Activated CD4-positive, alpha-beta memory T cell treated with anti-CD3 and anti-CD28 coated beads, Interleukin-2, amount 10 ng/mL, durations not matched to agents 7 days and 5 days (primary cell): ENCODE measurements at regions not wholly inside any gene's neighbourhood (a gene's known extent, or its start where the extent isn't known, plus 50 kb on each side); places are given as distances from the start of the nearest gene placed in this dataset.

ENCODE experiments used
- CTCF ChIA-PET: fragments of 350-600 bp; sonication (Branson Sonifier 250); formaldehyde crosslinking; loops from one replicate; lab custom pipeline; 2021; ENCODE audit warnings: antibody characterized with exemption, inconsistent platforms; lab: Charles Lee
- POLR2A ChIA-PET: fragments of 350-600 bp; sonication (Branson Sonifier 250); formaldehyde crosslinking; loops from one replicate; lab custom pipeline; 2021; ENCODE audit warnings: antibody characterized with exemption; lab: Charles Lee
- DNase-seq: peaks from one replicate; pipeline ENCODE4 v3.0.0-alpha.2; 2020
- H3K27ac Mint-ChIP-seq: one replicate; pipeline ENCODE4 v1.8.0; 2021; ENCODE audit warnings: mild to moderate bottlenecking, mixed read lengths
- H3K27me3 Mint-ChIP-seq: one replicate; pipeline ENCODE4 v1.8.0; 2021; ENCODE audit warnings: mixed read lengths
- H3K36me3 Mint-ChIP-seq: one replicate; pipeline ENCODE4 v1.8.0; 2021; ENCODE audit warnings: low read depth, mixed read lengths
- H3K4me1 Mint-ChIP-seq: one replicate; pipeline ENCODE4 v1.8.0; 2021; ENCODE audit warnings: mixed read lengths
- H3K4me3 Mint-ChIP-seq: one replicate; pipeline ENCODE4 v1.8.0; 2021; ENCODE audit warnings: mild to moderate bottlenecking, mixed read lengths
- H3K9me3 Mint-ChIP-seq: one replicate; pipeline ENCODE4 v1.8.0; 2021; ENCODE audit warnings: mixed read lengths

GRCh38 chr16:80161799-80162739, 378.7 kb upstream of the DYNLRB2 start:
- no peak for DNase-seq
- Mint-ChIP-seq H3K27ac (no peak overlapping the region), H3K4me1 (no peaks in the 10 kb centered on the region), H3K27me3 (peaks cover 8% of the 10 kb centered on the region), H3K9me3 (no peaks in the 10 kb centered on the region), H3K4me3 (no peak overlapping the region), H3K36me3 (no peaks in the 10 kb centered on the region)
- CTCF ChIA-PET: no interaction called here
- POLR2A ChIA-PET: no interaction called here

- Mint-ChIP-seq H3K36me3 (no peaks in the 10 kb centered on the region), H3K27ac (no peak overlapping the region), H3K27me3 (peaks cover 4% of the 10 kb centered on the region), H3K9me3 (no peaks in the 10 kb centered on the region), H3K4me3 (no peak overlapping the region), H3K4me1 (no peaks in the 10 kb centered on the region)
- ChIA-PET CTCF (no interaction called here), POLR2A (no interaction called here)
- DNase-seq: no peak
Observed at GRCh38 chr16:80158766-80159165, 382.0 kb upstream of the DYNLRB2 start.

GRCh38 chr16:80151722-80152111, 389.1 kb upstream of the DYNLRB2 start:
- Mint-ChIP-seq H3K9me3 (no peaks in the 10 kb centered on the region), H3K4me3 (no peak overlapping the region), H3K27me3 (peaks cover 14% of the 10 kb centered on the region), H3K4me1 (no peaks in the 10 kb centered on the region), H3K27ac (no peak overlapping the region), H3K36me3 (no peaks in the 10 kb centered on the region)
- ChIA-PET POLR2A (no interaction called here), CTCF (no interaction called here)
- DNase-seq: no peak

- DNase-seq: no peak
- ChIA-PET CTCF (no interaction called here), POLR2A (no interaction called here)
- Mint-ChIP-seq H3K27me3 (peaks cover 14% of the 10 kb centered on the region), H3K27ac (no peak overlapping the region), H3K4me1 (no peaks in the 10 kb centered on the region), H3K36me3 (no peaks in the 10 kb centered on the region), H3K9me3 (no peaks in the 10 kb centered on the region), H3K4me3 (no peak overlapping the region)
Observed at GRCh38 chr16:80150978-80151721, 389.6 kb upstream of the DYNLRB2 start.

- Mint-ChIP-seq H3K36me3 (no peaks in the 10 kb centered on the region), H3K9me3 (no peaks in the 10 kb centered on the region), H3K27ac (no peak overlapping the region), H3K4me1 (no peaks in the 10 kb centered on the region), H3K27me3 (peaks cover 14% of the 10 kb centered on the region), H3K4me3 (no peak overlapping the region)
- DNase-seq: no peak
- ChIA-PET POLR2A (no interaction called here), CTCF (no interaction called here)
Observed at GRCh38 chr16:80148826-80149225, 392.0 kb upstream of the DYNLRB2 start.

- POLR2A ChIA-PET: no interaction called here
- no peak for DNase-seq
- Mint-ChIP-seq H3K36me3 (no peaks in the 10 kb centered on the region), H3K9me3 (peaks cover 2% of the 10 kb centered on the region), H3K4me3 (no peak overlapping the region), H3K27me3 (peaks cover 10% of the 10 kb centered on the region), H3K27ac (no peak overlapping the region), H3K4me1 (no peaks in the 10 kb centered on the region)
- CTCF ChIA-PET: no interaction called here
Observed at GRCh38 chr16:80147026-80147655, 393.7 kb upstream of the DYNLRB2 start.

- no peak for DNase-seq
- H3K27ac Mint-ChIP-seq: no peak overlapping the region
- H3K27me3 Mint-ChIP-seq: peaks cover 4% of the 10 kb centered on the region
- H3K4me1 Mint-ChIP-seq: no peaks in the 10 kb centered on the region
- ChIA-PET CTCF (no interaction called here), POLR2A (no interaction called here)
- H3K4me3 Mint-ChIP-seq: no peak overlapping the region
- peaks cover 4% of the 10 kb centered on the region for H3K9me3 Mint-ChIP-seq
- no peaks in the 10 kb centered on the region for H3K36me3 Mint-ChIP-seq
Observed at GRCh38 chr16:80144191-80144590, 396.6 kb upstream of the DYNLRB2 start.

- Mint-ChIP-seq H3K9me3 (peaks cover 4% of the 10 kb centered on the region), H3K4me1 (no peaks in the 10 kb centered on the region), H3K4me3 (no peak overlapping the region), H3K27ac (no peak overlapping the region), H3K27me3 (peaks cover 4% of the 10 kb centered on the region), H3K36me3 (no peaks in the 10 kb centered on the region)
- ChIA-PET POLR2A (no interaction called here), CTCF (no interaction called here)
- no peak for DNase-seq
Observed at GRCh38 chr16:80142940-80143339, 397.9 kb upstream of the DYNLRB2 start.

GRCh38 chr16:80142281-80142680, 398.5 kb upstream of the DYNLRB2 start:
- H3K9me3 Mint-ChIP-seq: peaks cover 7% of the 10 kb centered on the region
- ChIA-PET POLR2A (no interaction called here), CTCF (no interaction called here)
- no peak overlapping the region for H3K27ac Mint-ChIP-seq
- peaks cover 3% of the 10 kb centered on the region for H3K27me3 Mint-ChIP-seq
- no peaks in the 10 kb centered on the region for H3K4me1 Mint-ChIP-seq
- H3K36me3 Mint-ChIP-seq: no peaks in the 10 kb centered on the region
- H3K4me3 Mint-ChIP-seq: no peak overlapping the region
- DNase-seq: no peak

- POLR2A ChIA-PET: no interaction called here
- Mint-ChIP-seq H3K4me3 (no peak overlapping the region), H3K36me3 (no peaks in the 10 kb centered on the region), H3K27ac (no peak overlapping the region), H3K9me3 (no peaks in the 10 kb centered on the region), H3K4me1 (no peaks in the 10 kb centered on the region), H3K27me3 (peaks cover 10% of the 10 kb centered on the region)
- no peak for DNase-seq
- CTCF ChIA-PET: no interaction called here
Observed at GRCh38 chr16:80129791-80130190, 411.0 kb upstream of the DYNLRB2 start.

GRCh38 chr16:80125677-80126076, 415.1 kb upstream of the DYNLRB2 start:
- Mint-ChIP-seq H3K4me3 (no peak overlapping the region), H3K27ac (no peak overlapping the region), H3K9me3 (no peaks in the 10 kb centered on the region), H3K36me3 (no peaks in the 10 kb centered on the region), H3K4me1 (no peaks in the 10 kb centered on the region), H3K27me3 (peaks cover 9% of the 10 kb centered on the region)
- CTCF ChIA-PET: no interaction called here
- POLR2A ChIA-PET: no interaction called here
- DNase-seq: no peak

GRCh38 chr16:80123189-80123588, 417.6 kb upstream of the DYNLRB2 start:
- no peak overlapping the region for H3K4me3 Mint-ChIP-seq
- H3K9me3 Mint-ChIP-seq: no peaks in the 10 kb centered on the region
- ChIA-PET POLR2A (no interaction called here), CTCF (no interaction called here)
- DNase-seq: no peak
- H3K4me1 Mint-ChIP-seq: no peaks in the 10 kb centered on the region
- peaks cover 11% of the 10 kb centered on the region for H3K27me3 Mint-ChIP-seq
- no peaks in the 10 kb centered on the region for H3K36me3 Mint-ChIP-seq
- H3K27ac Mint-ChIP-seq: no peak overlapping the region

GRCh38 chr16:80122115-80122514, 418.7 kb upstream of the DYNLRB2 start:
- Mint-ChIP-seq H3K9me3 (no peaks in the 10 kb centered on the region), H3K27me3 (peaks cover 11% of the 10 kb centered on the region), H3K36me3 (no peaks in the 10 kb centered on the region), H3K4me3 (no peak overlapping the region), H3K27ac (no peak overlapping the region), H3K4me1 (no peaks in the 10 kb centered on the region)
- no peak for DNase-seq
- ChIA-PET POLR2A (no interaction called here), CTCF (no interaction called here)
